ENCODE measurements at regions not wholly inside any gene's neighbourhood (a gene's known extent, or its start where the extent isn't known, plus 50 kb on each side); places are given as distances from the start of the nearest gene placed in this dataset.

DNA sequence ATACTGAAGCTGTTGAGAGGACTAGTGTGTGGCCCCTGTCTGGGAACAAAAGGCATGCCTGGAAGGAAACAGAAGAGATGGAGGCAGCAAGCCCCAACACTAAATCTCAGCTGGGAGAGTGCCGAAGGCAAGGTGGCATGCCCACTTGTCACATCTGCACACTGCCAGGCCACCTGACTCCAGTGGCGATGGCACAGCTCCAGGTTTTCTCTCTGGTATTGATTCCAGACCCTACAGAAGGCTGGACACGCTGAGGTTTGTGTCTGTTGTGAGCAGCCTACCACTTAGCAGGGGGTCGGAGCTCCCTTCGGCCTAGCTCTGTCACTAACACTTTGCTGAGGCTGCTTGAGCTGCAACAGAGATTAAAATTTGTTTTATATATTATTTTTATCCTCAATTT lies 307.3 kb downstream of the TDRD15 start:
- DNase-seq (ENCODE audit: low read depth in 2 of 2): no peak

DNA sequence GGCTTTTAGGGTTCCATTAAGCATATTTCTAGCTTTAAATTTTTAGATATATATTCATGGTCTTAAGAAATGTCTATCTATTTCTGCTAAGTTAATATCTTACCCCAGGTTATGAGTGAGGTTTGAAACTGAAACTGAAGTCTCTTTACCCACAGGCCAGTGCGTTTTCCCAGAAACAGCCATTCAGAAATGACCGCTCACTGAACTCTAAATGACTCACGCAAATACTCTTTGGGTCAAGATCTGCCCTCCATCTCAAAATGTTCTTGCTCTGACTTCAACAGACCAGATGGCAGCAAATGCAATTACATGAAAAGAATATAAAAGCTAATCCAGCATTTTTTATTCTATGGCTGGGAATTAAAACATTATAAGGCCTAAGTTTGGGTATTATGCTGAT lies 315.2 kb downstream of the TDRD15 start:
- no peak for DNase-seq (ENCODE audit: low read depth in 2 of 2)

DNA sequence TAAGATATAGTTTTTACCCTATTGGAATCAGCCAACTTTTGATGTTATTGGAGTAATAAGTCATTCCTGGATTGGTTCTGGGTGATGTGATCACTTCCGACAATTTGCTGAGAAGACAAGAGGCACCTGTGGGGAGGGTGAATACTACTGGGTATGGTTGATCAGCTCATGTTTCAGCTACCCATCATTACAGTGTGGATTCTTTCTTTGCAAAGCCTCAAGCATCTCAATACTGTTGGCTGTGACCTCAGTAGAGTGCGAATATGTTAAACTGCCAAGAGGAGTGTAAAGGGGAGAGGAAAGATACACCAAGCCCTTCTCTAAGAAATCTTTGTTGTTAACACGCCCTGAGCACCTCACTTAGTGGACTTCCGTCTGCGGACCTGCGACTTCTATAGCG lies 317.7 kb downstream of the TDRD15 start:
- no peak for DNase-seq (ENCODE audit: low read depth in 2 of 2)

DNA sequence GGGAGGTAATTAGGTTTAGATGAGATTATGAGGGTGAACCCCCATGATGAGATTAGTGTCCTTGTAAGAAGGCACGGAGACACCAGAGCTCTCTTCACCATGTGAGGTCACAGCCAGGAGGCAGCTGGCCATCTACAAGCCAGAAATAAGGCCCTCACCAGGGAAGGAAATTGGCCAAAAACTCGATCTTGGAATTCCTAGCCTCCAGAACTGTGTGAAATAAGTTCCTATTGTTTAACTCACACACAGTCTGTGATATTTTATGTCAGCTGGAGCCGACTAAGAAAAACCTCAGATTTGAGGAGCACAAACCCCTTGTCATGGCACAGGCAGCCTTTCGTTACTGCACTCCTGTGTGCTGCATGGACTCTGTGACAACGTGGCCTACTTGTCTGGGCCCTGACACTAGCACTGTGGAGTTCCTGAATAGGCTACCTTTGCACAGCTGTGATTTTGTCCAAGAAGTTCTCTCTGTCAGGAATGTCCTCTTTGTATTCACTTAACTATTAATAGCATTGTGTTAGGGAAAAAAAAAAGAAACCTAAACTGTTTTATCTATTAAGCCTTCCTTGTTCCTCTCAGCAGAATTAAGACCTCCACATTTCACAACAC lies 319.8 kb downstream of the TDRD15 start:
- no peak for DNase-seq (ENCODE audit: low read depth in 2 of 2)

DNA sequence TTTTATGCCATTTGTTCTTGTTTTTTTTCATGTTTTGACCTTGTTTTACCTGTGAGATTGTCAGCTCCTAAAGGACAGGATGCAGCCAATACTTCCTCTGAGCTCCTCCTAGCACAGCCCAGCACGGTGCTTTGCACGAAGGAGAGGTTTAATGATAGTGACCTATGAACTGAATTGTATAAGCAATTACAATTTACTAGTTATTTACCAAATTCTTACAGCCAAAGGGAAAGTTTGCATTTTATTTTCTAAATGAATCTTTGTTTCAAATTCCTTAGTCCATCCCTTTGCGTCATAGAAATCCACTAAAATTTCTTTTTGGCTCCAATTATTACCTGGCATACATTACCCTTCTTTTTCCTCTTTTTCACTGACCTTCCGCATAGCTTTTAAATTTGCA lies 326.1 kb downstream of the TDRD15 start:
- no peak for DNase-seq (ENCODE audit: low read depth in 2 of 2)

DNA sequence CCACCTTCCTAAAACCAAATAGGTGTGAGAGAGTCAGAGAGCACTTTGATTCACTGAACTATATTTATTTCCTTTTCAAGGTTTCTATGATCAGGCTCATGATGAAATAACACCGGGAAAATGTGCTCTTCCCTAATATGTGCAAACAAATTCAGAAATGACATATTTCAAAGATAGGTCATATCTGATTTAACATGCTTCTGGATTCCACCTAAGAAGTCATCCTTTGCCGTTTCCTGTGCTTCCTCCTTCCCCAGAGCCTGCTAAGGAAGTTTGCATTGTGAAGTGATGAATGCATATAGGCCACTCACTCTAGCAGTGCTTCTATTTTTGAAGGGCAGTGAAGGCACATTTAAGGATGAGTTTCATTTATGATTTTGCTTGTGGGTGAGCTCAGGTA lies 327.6 kb downstream of the TDRD15 start:
- DNase-seq (ENCODE audit: low read depth in 2 of 2): no peak

DNA sequence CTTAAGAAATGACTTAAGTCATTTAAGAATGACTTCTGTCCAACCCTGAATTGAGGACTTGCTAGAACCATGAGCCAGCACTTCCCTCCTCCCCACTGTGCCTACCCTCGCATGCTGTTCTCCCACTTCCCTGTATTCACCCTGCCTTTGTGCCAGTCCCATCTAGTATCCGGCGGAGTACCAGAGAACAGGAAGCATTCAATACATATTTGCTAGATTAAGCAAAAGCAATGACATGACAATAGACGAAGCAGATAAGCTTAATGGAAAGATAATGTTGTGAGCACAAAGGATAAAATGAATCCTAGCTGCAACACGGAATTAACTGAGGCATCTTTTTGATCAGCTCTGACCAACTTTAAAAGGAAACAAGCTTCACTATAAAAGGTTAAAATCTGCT lies 328.5 kb downstream of the TDRD15 start:
- no peak for DNase-seq (ENCODE audit: low read depth in 2 of 2)

DNA sequence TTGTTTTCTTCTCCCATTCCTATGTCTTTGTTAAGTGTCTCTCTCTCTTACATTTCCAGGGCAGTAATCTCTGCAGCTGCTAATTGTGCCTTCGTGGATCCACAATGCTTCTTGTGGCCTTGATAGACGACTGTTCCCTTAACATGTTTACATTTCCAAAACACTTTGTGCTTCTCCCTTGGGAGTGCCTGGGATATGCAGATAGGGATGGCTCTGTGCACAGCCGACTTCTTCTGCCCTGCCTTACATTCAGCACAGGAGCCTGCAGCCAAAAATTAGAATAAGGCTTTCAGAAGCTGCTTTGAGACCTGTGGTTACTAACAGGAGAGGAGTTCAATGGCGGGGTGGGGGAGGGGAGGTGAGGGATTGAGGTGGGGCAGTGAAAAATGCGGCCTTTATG lies 328.9 kb downstream of the TDRD15 start:
- DNase-seq (ENCODE audit: low read depth in 2 of 2): no peak

DNA sequence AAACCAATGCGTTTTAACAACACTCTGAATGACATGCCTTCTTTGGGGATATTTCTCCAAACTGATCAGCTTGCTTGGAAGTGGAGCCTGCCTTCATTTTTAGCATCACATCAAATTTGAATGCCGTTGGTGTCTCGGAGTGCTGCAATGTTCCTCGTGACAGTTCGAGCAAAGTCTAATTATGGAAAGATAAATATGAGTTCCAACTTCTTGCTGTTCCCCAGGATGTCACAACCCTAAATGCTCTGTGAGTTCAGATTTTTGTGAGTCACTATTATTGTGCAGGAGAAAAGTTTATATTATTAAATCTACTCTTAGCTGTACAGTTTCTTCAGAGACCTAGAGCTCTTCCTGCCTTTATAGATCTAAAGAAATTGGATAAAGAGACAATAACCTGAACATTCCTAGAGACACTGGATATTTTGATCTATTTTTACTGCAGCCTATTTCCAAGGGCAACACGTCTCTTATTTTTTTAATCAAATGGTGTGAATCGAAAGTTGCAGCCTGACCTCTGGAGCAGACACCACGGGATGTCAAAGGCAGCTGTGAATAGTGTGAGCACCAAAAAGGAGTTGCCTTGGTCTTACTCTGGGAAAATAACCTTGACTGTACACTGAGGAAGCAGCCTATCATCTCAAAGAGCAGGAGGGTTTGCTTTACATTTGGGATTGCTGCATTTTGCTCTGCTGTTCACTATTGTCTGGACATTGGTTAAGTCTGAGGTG lies 330.1 kb downstream of the TDRD15 start:
- no peak for DNase-seq (ENCODE audit: low read depth in 2 of 2)

DNA sequence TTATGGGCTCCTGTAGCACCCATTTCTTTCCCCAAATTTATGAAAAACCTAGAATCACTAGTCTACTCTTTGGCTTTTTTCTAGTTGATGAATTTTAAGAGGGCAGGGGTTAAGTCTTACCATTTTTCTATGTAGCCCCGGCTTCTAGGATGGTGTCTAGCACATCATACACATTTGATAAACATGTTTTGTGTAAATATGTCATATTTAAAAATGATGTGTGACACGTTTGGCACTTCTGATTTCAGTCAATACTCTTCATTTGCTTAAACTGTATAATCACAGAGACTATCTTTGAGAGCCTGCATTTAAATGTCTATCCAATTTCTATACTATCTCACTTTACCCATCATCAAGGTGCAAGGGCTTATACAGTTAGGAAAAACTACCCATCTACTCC lies 331.1 kb downstream of the TDRD15 start:
- DNase-seq (ENCODE audit: low read depth in 2 of 2): no peak

DNA sequence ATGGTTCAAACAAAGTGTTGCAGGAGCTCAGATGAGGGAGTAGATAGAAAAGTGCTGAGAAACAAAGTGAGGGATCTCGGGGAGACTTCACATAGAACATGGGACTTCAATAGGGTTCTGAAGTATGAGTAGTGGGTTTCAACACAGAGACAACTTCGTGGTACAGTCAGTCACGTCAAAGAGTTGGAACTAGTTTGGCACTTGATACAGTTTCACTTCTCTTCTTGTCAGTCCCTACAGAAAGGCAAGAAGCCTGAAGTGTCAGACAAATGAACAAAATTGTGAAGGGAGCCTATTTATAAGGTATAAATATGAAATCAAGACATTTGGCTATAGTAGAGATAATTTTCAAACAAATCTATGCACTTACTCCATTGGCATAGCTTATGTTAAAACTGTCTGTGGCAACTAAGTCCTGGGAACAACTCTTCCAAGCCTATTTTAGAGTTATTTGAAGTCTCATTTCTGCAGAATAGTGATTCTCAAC lies 338.0 kb downstream of the TDRD15 start:
- DNase-seq (ENCODE audit: low read depth in 2 of 2): no peak

DNA sequence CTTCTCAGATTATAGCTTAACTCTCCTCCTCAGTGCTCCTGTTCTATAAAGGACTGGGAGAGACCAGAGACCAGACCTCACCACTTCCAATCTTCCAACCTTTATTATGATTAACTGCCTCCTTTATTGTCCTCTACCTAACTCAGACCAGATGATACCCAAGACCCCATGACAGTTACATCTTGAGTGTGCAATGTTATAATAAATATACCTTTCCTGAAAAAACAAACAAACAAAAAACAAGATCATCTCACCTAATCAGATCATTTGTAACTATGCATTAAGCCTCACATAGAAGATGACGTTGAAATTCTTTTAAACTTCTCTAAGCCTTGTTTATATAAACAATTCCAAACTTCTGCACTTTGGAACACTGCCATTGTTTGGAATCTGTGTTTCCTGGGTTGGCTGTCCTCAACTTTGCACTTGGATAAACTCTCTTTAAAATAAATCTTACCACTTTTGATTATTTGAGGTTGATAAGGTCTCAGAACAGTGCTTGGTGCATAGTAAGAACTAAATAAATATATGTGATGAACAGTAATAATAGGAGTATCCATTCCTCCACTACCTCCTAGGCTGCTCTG lies 342.7 kb downstream of the TDRD15 start:
- no peak for DNase-seq (ENCODE audit: low read depth in 2 of 2)

DNA sequence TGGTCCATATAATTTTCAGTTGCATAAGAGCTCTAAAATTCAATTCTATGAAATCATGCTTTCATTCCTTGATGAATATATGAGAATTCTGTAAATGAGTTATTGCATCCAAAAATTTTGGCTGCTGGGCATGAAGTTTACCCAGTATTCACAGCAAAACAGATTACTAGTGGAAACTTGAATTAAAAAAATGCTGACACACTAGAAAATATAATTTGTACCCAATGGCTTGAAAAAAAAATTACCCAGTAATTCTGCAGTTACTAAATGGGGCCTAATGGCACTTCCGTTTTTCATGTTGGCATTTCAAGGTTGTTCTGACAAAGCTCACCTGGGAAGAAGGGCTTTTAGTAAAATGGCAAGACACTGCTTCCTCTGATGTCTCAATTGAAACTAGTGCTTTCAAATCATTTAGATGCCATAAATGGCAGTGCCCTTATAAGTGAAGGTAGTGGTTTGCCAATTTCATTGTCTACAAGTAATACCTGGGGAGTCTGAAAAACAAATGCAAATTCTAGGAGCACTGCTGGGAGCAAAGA lies 343.6 kb downstream of the TDRD15 start:
- DNase-seq (ENCODE audit: low read depth in 2 of 2): no peak

DNA sequence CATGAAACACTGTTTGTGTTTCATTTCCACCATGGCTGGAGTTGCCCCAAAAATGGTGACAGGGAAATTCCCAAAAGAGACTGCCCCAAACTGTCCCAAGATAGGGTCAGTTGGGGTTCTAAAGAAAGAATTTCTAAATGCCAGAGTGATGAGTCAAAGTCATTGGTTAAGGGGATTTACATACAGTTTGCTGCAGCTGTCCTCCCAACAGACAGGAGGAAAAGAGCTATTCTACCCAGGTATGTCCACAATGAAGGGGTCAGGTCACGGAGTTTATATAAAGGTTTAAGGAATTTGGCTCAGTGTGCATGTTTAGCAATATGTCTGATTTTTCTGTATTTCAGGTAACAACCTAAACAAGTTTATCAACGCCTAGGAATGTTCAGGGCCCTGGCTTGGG lies 344.1 kb downstream of the TDRD15 start:
- no peak for DNase-seq (ENCODE audit: low read depth in 2 of 2)

DNA sequence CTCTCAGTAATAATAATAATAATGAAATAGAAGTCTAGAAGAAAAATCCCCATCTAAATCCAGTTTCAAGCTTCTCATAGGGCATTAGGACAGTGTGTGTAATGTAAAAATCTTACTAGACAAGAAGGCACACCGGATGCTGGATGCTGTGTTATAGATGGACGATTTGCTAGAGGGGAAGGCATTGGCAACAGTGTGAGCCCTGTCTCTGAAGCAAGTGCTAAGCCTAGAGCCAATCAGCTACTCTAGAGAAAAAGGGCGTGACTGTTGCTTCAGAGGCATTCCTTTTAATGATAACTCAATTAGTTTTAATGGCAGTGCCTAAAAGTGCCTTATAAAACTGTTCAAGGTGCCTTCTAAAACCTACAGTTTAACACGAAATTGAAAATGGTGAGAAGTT lies 344.9 kb downstream of the TDRD15 start:
- DNase-seq (ENCODE audit: low read depth in 2 of 2): no peak

DNA sequence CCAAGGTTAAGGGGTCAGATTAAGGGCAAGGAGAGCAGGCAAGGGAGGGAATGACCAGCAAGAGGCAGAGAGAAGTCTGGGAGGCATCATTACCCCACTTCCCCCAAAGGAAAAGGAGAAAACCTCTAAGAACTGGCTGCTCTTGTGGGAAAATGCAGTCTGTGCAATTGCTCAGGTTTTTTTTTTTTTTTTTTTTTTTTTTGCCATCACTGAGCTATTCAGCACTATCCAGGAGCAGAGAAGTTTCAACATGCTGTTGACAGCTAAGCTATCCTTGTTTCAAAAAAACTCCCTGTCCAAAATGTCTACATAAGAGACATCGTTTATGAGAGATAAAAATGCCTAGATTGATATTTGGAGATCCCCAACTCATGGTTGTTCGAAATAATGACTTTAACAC lies 345.4 kb downstream of the TDRD15 start:
- DNase-seq (ENCODE audit: low read depth in 2 of 2): no peak

DNA sequence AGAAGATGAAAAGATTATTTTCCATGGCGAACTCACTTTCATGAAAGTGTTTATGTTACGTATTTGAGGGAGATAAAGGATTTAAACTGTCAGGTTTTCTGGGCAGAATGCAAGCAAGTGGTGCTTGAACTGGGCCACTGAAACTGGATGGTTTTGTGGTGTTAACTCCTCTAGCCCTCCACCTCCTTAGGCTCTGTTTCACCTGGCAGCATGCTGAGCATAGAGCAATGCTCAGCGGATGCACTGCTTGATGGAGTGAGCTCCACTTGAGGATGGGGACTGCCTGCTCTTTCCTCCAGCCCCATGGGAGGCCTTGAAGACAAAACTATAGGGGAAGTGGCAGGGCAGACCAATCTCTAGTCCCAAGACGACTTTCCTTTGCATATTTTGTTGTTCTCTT lies 345.8 kb downstream of the TDRD15 start:
- no peak for DNase-seq (ENCODE audit: low read depth in 2 of 2)

DNA sequence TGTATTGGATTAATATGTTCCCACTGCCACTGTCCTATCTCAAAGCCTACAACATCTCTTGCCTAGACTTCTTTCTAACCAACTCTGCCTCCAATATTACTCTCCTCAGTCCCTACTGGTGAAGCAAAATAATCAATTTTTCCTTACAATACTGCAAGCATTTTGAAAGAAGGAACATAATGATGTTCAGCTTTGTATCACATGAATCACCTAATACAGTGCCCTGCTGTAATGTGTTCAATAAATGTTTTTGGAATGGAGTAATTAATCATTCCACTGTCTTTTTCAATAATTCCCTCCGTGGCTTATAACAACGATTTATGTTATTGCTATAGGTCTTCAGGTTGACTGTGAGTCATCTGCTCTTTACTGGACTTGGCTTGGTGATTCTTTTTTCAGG lies 356.4 kb downstream of the TDRD15 start:
- DNase-seq (ENCODE audit: low read depth in 2 of 2): no peak

DNA sequence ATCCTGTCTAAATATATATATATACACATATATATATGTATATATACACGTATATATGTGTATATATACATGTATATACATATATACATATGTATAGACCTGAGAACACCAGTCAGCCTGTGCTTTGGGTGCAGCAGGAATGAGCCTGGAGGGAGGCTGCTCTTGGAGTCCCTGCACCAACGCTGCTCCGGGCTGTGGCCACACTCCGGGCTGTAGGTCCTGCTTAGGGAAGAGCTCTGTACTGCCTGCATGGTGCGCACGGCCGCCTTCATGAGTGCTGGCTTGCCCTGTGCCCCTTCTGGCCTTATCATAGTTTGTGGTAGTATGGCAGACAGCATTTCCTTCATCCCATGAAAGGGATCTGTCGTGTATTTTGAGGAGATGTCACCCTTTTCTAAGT lies 360.9 kb downstream of the TDRD15 start:
- DNase-seq (ENCODE audit: low read depth in 2 of 2): no peak

DNA sequence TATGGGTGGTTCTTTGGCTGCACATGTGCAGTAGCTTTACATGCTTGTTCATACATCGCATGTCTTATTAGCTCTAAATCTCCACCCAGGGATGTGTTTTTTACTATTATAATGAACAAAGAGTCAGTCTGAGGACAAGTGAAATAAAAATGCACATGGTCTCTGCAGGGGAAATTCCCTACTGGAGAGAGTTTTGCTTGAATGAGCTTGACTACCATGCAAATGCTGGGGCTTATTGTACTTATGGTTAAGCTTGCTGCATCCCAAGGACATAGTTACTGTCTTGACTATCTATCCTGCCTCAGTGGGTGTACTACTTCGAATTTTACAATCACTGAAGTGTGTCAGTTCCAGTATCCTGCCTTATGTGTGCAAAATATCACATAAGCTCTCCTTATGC lies 362.7 kb downstream of the TDRD15 start:
- DNase-seq (ENCODE audit: low read depth in 2 of 2): no peak

DNA sequence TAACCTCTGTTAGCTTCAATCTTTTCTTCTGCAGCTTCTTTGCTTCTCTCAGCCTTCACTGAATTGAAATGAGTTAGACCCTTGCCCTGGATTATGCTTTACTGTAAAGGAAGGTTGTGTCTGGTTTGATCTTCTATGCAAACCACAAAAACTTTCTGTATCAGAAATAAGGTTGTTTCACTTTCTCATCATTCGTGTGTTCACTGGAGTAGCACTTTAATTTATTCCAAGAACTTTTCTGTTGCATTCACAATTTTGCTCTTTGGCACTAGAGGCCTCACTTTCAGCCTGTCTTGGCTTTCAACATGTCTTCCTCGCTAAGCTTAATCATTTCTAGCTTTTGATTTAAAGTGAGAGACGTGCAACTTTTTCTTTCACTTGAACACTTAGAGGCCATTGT lies 365.3 kb downstream of the TDRD15 start:
- DNase-seq (ENCODE audit: low read depth in 2 of 2): no peak

DNA sequence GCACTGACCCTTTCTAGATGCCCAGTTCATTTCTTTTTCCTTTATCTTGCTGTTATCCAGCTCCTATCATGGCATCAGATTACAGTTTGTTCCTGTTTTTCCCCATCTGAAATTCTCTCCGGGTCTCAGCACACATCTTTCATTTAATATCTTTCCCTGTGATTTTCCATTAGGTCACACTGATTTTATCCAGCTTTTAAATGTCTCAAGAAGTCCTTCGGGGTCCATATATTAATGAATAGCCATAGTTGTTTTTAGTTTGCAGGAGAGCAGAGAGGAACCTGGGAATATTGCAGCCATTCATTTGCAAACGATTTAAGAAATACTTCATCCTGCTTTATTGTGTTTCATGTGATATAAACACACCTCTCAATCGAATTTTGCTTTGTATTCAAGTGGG lies 374.2 kb downstream of the TDRD15 start:
- DNase-seq (ENCODE audit: low read depth in 2 of 2): no peak

DNA sequence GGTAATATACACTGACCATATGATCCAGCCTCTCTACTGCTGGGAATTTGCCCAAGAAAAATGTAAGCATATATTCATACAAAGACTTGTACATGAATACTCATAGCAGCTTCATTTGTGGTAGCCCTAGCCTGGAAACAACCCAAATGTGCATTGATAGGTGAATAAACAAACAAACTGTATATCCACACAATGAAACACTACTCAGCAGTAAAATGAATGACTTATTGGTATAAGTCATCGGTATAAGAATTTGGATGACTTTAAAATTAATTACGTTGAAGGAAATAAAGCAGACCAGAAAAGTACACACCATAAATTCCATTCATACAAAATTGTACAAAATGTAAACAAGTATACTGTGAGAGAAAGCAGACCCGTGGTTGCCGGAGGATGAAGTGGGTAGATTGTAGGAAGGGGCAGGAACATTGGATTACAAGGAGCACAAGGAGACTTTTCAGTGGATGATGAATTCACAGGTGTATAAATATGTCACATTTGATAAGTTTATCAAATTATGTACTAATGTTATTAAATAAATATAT lies 376.7 kb downstream of the TDRD15 start:
- DNase-seq (ENCODE audit: low read depth in 2 of 2): no peak
